ENCODE measurements at regions not wholly inside any gene's neighbourhood (a gene's known extent, or its start where the extent isn't known, plus 50 kb on each side); places are given as distances from the start of the nearest gene placed in this dataset.
"Not testable (repeated sequence)": the region's sequence is repeated elsewhere in the genome, so short reads cannot be mapped to it uniquely, and the experiment has no call there.

DNA sequence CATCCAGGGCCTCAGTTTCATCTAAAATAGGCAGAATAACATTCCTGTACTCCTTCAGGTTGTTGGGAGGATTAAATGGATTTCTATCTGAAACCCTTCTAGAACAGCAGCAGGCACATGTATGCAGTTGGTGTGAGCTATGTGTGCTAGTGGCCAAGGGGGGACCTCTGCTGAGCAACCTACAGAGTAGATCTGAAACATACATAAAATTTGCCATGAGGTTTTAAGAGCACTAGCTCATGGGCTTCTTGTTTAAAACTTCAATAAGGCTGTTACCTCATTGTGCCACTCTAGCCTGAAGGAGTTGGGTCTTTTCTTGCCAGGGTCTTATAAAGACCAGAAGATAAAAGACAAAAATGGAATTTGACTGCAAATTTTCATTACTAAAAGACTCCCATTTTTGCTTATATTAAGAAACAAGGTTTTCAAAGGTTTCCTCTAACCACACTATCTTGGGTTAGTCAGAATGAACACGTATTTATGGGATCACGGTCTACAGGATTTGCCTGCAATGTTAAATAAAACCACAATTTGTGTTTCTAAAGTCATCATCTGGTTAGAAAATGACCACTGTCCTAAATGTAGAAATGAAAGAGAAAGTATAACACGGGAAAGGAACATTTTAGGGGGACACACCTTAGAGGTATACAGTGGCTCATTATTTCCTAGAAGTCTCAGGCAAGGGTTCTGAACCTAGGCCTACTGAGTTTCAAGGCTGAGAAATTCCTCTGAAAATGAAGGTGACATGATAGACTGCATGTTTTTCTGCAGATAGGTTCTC lies 144.9 kb upstream of the OLIG3 start:
- no peak for DNase-seq (ENCODE audit: low read depth in 1 of 2, low spot score in 1 of 2)
- Histone ChIP-seq H3K9me3 (ENCODE audit: low read depth) (no peaks in the 10 kb centered on the region), H3K4me3 (no peak overlapping the region), H3K27ac (no peak overlapping the region), H3K36me3 (no peaks in the 10 kb centered on the region), H3K27me3 (no peaks in the 10 kb centered on the region), H3K4me1 (ENCODE audit: low read depth) (no peaks in the 10 kb centered on the region)
- TF ChIP-seq, protein P1, sequence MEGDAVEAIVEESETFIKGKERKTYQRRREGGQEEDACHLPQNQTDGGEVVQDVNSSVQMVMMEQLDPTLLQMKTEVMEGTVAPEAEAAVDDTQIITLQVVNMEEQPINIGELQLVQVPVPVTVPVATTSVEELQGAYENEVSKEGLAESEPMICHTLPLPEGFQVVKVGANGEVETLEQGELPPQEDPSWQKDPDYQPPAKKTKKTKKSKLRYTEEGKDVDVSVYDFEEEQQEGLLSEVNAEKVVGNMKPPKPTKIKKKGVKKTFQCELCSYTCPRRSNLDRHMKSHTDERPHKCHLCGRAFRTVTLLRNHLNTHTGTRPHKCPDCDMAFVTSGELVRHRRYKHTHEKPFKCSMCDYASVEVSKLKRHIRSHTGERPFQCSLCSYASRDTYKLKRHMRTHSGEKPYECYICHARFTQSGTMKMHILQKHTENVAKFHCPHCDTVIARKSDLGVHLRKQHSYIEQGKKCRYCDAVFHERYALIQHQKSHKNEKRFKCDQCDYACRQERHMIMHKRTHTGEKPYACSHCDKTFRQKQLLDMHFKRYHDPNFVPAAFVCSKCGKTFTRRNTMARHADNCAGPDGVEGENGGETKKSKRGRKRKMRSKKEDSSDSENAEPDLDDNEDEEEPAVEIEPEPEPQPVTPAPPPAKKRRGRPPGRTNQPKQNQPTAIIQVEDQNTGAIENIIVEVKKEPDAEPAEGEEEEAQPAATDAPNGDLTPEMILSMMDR (IDR thresholded peaks at IDR 0.05; ENCODE audit: low read depth, low read length), result no peak

DNA sequence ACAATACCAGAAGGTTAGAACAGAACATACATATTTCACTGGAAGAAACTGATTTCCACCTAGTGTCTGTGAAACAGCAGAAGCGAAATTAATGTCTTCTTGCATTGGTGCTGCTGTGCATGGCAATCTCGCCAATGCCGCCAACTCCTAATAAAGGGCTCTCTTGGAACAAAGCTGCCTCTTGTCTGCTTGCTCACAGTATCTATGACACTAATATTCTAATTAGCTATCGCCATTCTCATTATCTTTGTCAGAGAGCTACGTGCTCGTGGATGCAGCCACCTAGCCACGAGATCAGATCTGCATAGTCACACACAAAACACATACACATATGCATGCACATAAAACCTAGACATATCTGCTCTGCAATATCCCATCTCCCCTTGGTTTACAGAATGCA lies 145.9 kb upstream of the OLIG3 start:
- Histone ChIP-seq H3K4me1 (ENCODE audit: low read depth) (no peaks in the 10 kb centered on the region), H3K9me3 (ENCODE audit: low read depth) (no peaks in the 10 kb centered on the region), H3K27me3 (no peaks in the 10 kb centered on the region), H3K27ac (no peak overlapping the region), H3K4me3 (no peak overlapping the region), H3K36me3 (no peaks in the 10 kb centered on the region)
- DNase-seq (ENCODE audit: low read depth in 1 of 2, low spot score in 1 of 2), result no peak
- TF ChIP-seq, protein P1 (IDR thresholded peaks at IDR 0.05; ENCODE audit: low read depth, low read length), result no peak

DNA sequence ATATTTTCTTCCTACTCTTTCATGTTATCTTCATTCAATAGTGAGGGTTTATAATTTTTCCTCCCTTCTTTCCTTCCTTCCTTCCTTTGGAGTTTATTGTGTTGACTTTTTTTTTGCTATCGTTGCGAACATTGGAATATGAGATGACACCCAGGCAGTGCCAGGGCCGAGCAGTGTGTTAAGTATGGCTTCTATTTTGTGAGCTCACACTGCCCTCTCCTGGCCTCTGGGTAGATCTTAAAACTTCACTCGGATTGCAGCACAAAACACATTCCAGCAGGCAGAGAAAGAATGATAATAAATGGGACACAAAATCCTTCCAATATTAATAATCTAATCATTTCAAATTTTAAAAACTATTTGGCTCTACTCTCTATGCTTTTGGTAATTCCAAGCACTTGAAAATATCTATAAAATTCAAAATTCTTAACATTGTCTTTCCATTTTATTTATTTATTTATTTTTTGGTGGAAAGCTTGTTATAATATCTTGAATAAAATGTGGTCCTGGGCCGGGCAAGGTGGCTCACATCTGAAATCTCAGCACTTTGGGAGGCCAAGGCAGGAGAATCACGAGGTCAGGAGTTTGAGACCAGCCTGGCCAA lies 147.4 kb upstream of the OLIG3 start:
- TF ChIP-seq, protein P1 (IDR thresholded peaks at IDR 0.05; ENCODE audit: low read depth, low read length), result peak; percentile 66
- Histone ChIP-seq H3K36me3 (no peaks in the 10 kb centered on the region), H3K4me1 (ENCODE audit: low read depth) (no peaks in the 10 kb centered on the region), H3K9me3 (ENCODE audit: low read depth) (no peaks in the 10 kb centered on the region), H3K4me3 (no peak overlapping the region), H3K27ac (no peak overlapping the region), H3K27me3 (no peaks in the 10 kb centered on the region)
- peak; percentile 85 for DNase-seq (ENCODE audit: low read depth in 1 of 2, low spot score in 1 of 2)

DNA sequence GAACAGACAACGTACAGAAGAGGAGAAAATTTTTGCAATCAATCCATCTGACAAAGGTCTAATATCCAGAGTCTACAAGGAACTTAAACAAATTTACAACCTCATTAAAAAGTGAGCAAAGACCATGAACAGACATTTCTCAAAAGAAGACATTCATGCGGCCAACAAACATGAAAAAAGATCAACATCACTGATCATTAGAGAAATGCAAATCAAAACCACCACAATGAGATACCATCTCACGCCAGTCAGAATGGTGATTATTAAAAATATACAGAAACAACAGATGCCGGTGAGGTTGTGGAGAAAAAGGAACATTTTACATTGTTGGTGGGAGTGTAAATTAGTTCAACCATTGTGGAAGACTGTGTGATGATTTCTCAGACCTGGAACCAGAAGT lies 149.0 kb upstream of the OLIG3 start:
- not testable (repeated sequence) for DNase-seq (ENCODE audit: low read depth in 1 of 2, low spot score in 1 of 2); H3K4me3 ChIP-seq; H3K9me3 ChIP-seq (ENCODE audit: low read depth); H3K27me3 ChIP-seq; H3K4me1 ChIP-seq (ENCODE audit: low read depth); H3K36me3 ChIP-seq; H3K27ac ChIP-seq

DNA sequence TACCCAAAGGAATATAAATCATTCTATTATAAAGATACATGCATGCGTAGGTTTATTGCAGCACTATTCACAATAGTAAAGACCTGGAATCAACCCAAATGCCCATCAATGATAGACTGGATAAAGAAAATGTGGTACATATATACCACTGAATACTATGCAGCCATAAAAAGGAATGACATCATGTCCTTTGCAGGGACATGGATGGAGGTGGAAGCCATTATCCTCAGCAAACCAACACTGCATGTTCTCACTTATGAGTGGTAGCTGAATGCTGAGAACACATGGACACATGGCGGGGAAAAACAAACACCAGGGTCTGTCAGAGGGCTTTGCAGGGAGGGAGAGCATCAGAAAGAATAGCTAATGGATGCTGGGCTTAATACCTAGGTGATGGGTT lies 149.4 kb upstream of the OLIG3 start:
- H3K4me3 ChIP-seq; H3K27me3 ChIP-seq; H3K36me3 ChIP-seq; H3K27ac ChIP-seq; DNase-seq (ENCODE audit: low read depth in 1 of 2, low spot score in 1 of 2); H3K4me1 ChIP-seq (ENCODE audit: low read depth); H3K9me3 ChIP-seq (ENCODE audit: low read depth): not testable (repeated sequence)

DNA sequence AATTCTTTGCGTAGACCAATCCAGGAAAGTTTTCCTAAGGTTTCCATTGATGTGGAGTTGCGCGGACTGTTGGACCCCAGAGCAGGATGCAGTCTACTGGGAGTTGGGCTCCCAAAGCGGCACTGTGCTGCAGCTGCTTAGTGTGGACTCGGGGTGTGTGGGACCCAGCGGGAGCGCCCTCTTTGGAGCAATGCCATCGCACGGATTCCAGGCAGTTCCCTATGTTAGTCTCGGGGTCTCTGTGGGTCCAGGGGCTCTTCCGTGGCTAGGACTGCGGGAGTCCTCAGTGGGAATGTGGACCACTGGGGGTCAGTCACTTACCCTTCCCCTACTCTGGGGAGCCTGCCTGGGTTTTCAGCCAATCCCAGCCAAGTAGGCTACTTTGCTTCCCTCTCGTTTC lies 151.7 kb upstream of the OLIG3 start:
- TF ChIP-seq, protein P1 (IDR thresholded peaks at IDR 0.05; ENCODE audit: low read depth, low read length), result no peak

More for the DNA sequence above, 151.7 kb upstream of the OLIG3 start:
- no peaks in the 10 kb centered on the region for H3K9me3 ChIP-seq (ENCODE audit: low read depth)
- no peaks in the 10 kb centered on the region for H3K27me3 ChIP-seq
- no peak for DNase-seq (ENCODE audit: low read depth in 1 of 2, low spot score in 1 of 2)
- no peaks in the 10 kb centered on the region for H3K36me3 ChIP-seq
- peaks cover 9% of the 10 kb centered on the region for H3K4me1 ChIP-seq (ENCODE audit: low read depth)
- no peak overlapping the region for H3K4me3 ChIP-seq
- no peak overlapping the region for H3K27ac ChIP-seq

Measured in cardiac muscle cell (in vitro differentiated cells and primary cell).